Activated naive CD4-positive, alpha-beta T cell treated with anti-CD3 and anti-CD28 coated beads, Interleukin-2, amount 50 U/mL, for 72 hours (primary cell): ENCODE measurements at regions not wholly inside any gene's neighbourhood (a gene's known extent, or its start where the extent isn't known, plus 50 kb on each side); places are given as distances from the start of the nearest gene placed in this dataset.
"Not testable (repeated sequence)": the region's sequence is repeated elsewhere in the genome, so short reads cannot be mapped to it uniquely, and the experiment has no call there.

Experiments used
- ATAC-seq, 2 donors: fragments of 150-1000 bp; cut with Tn5 transposase; 2 replicates each; pipeline ENCODE4 v1.10.0; 2021; ENCODE audit warnings: mild to moderate bottlenecking in 2 of 2, moderate library complexity in 2 of 2
- DNase-seq, 2 donors: peaks; one replicate each; pipeline ENCODE4 v3.0.0; 2021 to 2022; ENCODE audit warnings: low spot score in 2 of 2
- H3K27ac Mint-ChIP-seq, 2 donors: one replicate each; pipeline ENCODE4 v1.8.0; 2022; ENCODE audit warnings: mild to moderate bottlenecking in 2 of 2, mixed read lengths in 2 of 2
- H3K36me3 Mint-ChIP-seq, 2 donors: one replicate each; pipeline ENCODE4 v1.8.0; 2022; ENCODE audit warnings: mixed read lengths in 2 of 2
- H3K9me3 Mint-ChIP-seq, 2 donors: one replicate each; pipeline ENCODE4 v1.8.0; 2022; ENCODE audit warnings: mixed read lengths in 2 of 2

DNA sequence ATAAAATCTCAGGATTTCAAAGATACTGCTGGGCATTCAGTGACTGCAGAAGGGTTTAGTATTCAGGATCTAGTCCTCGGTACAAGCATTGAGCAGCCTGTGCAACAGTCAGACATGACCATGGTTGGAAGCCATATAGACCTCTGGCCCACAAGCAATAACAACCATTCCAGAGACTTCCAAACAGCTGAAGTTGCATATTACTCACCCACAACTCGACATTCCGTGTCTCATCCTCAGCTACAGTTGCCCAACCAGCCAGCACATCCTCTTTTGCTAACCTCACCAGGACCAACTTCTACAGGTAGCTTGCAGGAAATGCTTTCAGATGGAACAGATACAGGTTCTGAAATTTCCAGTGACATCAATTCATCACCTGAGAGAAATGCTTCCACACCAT is 156.8 kb downstream of the C11orf91 start:
- Mint-ChIP-seq H3K27ac (no peak overlapping the region), H3K36me3 (no peaks in the 10 kb centered on the region), H3K9me3 (no peaks in the 10 kb centered on the region)
- ATAC-seq (no peak), DNase-seq (no peak)

DNA sequence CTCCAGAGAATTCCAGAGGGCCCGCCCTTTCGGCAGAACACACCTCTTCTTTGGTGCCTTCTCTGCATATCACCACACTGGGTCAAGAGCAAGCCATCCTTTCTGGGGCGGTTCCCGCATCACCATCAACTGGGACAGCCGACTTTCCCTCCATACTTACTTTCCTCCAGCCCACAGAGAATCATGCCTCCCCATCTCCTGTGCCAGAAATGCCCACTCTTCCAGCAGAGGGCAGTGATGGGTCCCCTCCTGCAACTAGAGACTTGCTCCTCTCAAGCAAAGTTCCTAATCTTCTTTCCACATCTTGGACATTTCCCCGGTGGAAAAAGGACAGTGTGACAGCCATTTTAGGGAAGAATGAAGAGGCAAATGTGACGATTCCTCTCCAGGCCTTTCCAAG is 157.7 kb downstream of the C11orf91 start:
- DNase-seq (peak in 1 of 2 donors; percentile 29), ATAC-seq (no peak)
- no peak overlapping the region for H3K27ac Mint-ChIP-seq
- no peaks in the 10 kb centered on the region for H3K9me3 Mint-ChIP-seq
- H3K36me3 Mint-ChIP-seq = no peaks in the 10 kb centered on the region

DNA sequence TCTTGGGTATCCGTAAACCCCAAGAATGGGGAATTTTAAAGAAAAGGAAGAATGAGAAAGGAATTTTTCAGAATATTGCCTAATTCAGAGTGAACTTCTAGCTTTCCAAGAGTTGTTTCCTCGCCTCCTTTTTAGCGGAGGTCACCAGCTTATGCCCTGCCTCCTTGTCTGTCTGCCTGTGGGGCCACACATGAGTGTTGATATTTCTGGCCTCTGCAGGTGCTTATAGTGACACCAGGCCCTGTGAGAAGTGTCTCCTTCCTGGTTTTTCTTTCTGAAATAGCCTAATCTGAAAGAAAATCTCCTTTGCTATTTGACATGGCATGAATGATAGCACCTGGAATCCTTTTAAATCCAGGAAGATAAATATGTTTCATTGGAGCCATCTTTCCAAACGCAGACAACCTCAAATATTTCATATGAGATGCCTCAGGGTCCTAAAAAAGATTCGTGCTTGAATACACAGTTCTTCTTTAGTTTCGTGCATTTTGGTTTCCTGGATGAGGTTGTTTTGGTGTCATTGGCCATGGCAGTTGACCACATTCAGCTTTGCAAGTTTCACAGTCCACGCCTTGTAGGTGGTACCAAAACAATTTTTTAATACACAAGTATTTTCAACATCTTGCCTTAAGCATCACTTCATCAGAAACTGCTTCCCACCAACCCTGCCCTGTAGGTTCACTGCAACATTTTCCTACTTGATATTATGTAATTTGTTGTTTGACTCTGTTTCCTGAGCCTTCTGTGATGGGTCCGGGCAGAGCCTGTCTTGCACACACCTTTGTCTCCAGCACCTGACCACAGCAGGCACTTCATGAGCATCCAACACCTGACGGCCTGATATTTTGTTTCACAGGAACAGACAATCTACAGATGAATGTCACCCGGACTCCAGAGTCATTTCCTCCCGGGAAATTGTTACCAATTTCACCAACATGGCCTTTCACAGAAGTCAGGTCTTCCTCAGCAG is 159.4 kb downstream of the C11orf91 start:
- no peaks in the 10 kb centered on the region for H3K9me3 Mint-ChIP-seq
- DNase-seq = no peak
- H3K36me3 Mint-ChIP-seq = no peaks in the 10 kb centered on the region
- ATAC-seq = no peak
- no peak overlapping the region for H3K27ac Mint-ChIP-seq

DNA sequence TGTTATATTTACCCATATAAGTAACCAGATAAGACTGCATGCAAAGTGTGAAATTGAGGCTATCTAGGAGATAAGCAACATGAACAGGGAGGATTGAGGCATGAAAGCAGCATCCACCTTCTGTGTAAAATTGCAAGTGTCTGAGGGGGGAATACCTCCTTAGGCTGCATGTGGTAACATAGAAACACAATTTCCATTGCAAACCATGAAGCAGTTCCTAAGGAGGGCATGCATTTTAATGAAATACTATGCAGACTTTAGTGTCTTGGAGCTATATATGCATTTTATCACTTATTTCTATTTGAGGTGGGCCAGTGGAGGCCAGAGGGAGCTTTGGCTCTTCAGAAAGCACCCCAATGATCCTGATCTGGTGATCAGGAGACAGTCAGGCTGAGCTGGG is 160.2 kb downstream of the C11orf91 start:
- Mint-ChIP-seq H3K9me3 (no peaks in the 10 kb centered on the region), H3K36me3 (no peaks in the 10 kb centered on the region), H3K27ac (no peak overlapping the region)
- DNase-seq (no peak), ATAC-seq (no peak)

DNA sequence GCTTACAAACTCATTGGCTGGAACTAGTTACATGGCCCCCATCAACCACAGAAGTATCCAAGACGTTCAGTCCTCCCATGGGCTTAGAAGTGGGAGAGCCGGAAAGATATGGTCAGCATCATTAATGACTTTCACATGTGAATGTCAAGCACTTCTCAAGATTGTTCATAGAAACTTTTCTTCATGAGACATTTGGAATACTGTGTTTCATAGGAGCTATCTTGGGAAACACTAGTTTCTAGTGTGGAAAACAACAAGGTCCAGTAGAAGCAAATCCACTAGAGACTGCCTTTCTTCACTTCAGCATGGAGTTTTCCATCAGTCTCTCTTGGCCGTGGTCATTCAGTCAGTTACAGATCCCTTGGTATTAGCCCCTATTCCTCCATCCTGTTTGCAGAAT is 160.9 kb downstream of the C11orf91 start:
- DNase-seq = no peak
- ATAC-seq = no peak
- Mint-ChIP-seq H3K36me3 (no peaks in the 10 kb centered on the region), H3K9me3 (no peaks in the 10 kb centered on the region), H3K27ac (no peak overlapping the region)

DNA sequence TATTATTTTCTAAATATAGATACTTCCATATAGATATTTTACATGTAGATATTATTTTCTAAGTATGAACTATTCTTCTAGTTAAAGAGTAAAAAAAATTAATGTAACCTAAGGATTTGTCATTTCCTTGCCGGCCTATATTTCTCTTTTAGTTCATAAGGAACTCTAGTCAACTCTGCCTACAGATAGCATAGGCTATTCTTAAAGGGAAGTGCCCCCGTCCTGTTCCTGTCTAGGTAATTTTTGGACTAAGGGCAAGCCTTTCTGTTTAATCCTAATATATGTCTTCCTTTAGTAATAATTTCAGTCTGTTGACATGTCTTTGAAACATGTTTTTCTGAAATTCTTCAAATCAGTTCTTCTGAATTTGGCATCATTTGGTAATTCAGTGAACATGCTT is 161.9 kb downstream of the C11orf91 start:
- Mint-ChIP-seq H3K9me3 (no peaks in the 10 kb centered on the region), H3K36me3 (no peaks in the 10 kb centered on the region), H3K27ac (no peak overlapping the region)
- DNase-seq (no peak), ATAC-seq (no peak)

DNA sequence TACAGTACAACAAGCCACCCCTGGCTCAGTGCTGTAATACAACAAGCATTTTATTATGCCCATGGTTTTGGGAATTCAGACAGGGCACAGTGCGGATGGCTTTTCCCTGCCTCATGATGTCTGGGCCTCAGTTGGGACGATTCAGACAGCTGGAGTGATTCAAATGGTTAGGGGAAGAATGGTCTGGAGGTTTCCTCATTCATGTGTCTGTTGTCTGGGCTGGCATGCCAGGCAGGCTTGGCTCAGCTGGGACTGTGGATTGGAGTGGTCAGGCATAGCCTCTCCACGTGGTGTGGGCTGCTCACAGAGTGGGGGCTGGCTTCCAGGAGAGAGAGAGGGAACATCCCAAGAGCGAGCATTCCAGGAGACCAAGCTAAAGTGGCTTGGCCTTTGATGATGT is 164.4 kb downstream of the C11orf91 start:
- no peaks in the 10 kb centered on the region for H3K36me3 Mint-ChIP-seq
- no peak overlapping the region for H3K27ac Mint-ChIP-seq
- no peaks in the 10 kb centered on the region for H3K9me3 Mint-ChIP-seq
- DNase-seq (no peak), ATAC-seq (no peak)

DNA sequence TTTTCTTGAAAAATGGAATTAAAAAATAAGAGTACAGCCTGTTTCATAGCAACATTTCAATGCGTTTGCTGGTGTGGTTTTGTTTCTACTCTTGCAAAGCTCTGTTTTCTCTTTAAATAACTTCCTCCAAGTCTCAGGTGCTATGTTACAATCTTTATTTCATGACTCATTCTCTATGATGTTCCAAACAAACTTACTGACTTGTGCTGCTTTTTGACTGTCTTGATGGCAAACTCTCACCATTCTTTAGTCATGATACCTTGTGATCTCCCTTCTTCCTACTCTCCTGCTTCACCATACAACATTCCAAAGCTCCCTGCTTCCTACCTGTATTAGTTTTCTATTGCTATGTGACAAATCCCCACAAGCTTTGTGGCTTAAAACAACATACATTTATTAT is 166.1 kb downstream of the C11orf91 start:
- H3K27ac Mint-ChIP-seq = no peak overlapping the region
- no peak for DNase-seq
- ATAC-seq = no peak
- H3K36me3 Mint-ChIP-seq = no peaks in the 10 kb centered on the region
- no peaks in the 10 kb centered on the region for H3K9me3 Mint-ChIP-seq

DNA sequence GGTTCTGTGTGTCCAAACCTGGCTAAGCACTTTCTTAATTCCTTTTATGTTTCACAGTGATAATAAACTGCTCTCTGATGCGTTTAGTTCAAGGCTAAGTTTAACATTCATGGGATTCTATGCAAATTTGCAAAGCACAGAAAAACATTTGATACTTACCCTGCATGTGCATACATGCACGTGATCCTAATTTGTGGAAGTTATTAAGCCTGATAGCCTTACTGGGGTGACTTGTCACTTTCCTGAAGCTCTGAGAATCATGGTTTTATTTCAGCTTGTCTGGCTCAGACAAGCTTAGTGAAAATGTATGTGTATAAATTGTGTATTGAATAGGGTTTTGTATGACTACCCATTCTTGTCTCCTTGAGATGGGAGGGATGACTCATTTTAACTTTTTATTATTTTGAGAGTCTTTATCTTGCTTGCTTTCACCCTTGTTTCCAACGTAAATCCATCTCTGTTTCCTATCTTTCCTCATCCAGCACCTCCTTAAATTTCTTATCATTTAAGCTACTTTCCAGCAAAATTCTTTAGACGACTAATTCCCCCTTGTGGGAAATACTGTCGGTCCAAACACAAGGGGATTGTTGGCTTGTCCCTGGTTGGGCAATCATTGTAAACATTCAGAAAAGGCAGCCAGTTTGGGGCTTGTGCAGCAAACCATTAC is 167.1 kb downstream of the C11orf91 start:
- no peaks in the 10 kb centered on the region for H3K36me3 Mint-ChIP-seq
- H3K9me3 Mint-ChIP-seq = peaks cover 0 to 1% of the 10 kb centered on the region in 2 donors
- ATAC-seq (no peak), DNase-seq (no peak)
- H3K27ac Mint-ChIP-seq = no peak overlapping the region

DNA sequence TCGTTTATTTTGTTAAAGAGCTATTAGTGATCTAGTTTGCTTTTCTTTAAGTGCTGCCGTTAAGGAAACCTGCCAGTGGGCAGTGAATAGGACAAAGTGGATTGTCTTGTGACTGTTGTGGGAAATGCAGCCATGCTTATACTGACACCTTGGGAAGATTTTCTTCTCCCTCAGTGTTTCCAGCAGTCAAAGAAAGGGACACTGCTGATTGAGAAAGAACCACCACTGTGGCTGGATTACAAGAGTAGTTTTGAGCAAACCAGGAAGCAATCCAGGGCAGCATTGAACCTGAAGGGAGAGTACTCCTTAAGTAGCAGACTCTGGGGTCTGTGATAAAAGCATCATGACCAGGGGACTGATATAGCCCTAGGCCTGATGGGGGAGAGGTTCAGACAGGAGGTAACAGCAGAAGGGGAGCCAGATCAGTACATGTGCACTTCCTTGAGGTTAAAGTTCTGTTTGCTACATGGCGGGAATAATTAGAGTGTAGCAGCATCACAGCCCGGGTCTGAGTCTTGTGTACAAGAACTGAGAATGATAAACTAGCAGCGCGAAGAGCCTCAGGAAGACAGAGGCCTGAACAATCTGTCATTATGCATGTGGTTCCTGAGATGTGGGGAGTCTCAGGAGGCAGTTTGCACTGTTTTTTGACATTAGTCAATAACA is 167.8 kb downstream of the C11orf91 start:
- H3K36me3 Mint-ChIP-seq = no peaks in the 10 kb centered on the region
- no peak for ATAC-seq

DNA sequence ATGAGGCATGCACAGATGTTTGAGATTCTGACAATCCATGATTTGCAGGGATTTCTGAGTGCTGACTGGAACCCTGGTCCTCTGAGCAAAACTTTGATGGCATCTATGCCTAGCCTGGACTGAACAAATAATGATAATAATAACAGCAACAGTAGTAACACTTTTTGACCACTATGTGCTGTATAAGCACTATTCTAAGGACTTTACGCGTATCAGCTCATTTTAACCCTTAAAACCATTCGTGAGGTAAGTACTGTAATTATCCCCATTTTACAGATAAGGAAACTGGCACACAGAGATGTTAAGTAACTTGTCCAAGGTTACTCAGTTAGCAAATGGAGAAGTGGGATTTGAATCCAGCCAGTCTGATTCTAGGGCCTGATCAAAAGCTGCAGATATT is 168.4 kb downstream of the C11orf91 start:
- Mint-ChIP-seq H3K36me3 (peaks cover 0 to 4% of the 10 kb centered on the region in 2 donors), H3K9me3 (peaks cover 4 to 11% of the 10 kb centered on the region in 2 donors), H3K27ac (no peak overlapping the region)
- DNase-seq (no peak), ATAC-seq (no peak)

More for the DNA sequence above, 167.8 kb downstream of the C11orf91 start:
- no peak for DNase-seq
- Mint-ChIP-seq H3K27ac (no peak overlapping the region), H3K9me3 (peaks cover 0 to 7% of the 10 kb centered on the region in 2 donors)

DNA sequence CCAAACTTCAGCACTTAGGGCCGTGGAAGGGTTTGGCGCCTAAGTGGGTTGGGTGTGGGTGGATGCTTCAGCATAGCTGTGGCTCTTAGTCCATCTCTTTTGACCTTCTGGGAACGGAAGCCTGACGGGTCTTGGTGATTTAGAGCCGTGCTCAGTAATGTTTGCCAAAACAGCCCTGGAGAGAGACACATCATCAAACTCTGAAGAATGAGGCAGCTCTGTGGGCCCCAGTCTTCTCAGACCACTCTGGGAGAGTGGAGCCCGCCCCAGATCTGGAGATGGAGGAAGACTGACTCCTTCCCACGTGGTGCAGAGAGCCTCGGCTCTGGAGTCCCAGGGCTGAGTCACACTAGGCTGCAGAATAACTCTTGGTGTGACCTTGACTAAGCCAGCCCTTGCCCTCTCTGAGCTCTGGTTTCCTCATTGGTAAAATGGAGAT is 168.9 kb downstream of the C11orf91 start:
- DNase-seq = no peak
- no peak for ATAC-seq
- Mint-ChIP-seq H3K36me3 (peaks cover 0 to 9% of the 10 kb centered on the region in 2 donors), H3K27ac (no peak overlapping the region), H3K9me3 (peaks cover 8 to 16% of the 10 kb centered on the region in 2 donors)

DNA sequence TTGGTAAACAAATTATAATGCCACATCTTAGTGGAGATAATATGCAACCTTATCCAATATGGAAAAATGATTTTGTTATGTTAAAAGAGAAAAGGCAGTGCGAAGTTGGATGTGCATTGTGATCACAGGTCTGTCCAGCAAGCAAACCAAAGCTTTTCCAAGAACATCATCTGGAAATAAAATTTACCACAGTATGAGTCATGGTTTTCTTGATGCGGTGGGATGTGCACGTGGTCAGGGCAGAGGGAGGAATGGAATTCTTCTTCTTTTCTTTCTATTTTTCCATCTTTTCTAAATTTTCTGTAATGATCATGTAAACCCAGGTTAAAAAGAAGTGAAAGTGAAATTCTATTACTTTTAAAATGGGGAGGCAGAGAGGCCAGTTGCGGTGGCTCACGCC is 169.8 kb downstream of the C11orf91 start:
- DNase-seq = no peak
- peaks cover 0 to 15% of the 10 kb centered on the region in 2 donors for H3K36me3 Mint-ChIP-seq
- ATAC-seq = no peak
- H3K27ac Mint-ChIP-seq = no peak overlapping the region
- peaks cover 13 to 18% of the 10 kb centered on the region in 2 donors for H3K9me3 Mint-ChIP-seq

DNA sequence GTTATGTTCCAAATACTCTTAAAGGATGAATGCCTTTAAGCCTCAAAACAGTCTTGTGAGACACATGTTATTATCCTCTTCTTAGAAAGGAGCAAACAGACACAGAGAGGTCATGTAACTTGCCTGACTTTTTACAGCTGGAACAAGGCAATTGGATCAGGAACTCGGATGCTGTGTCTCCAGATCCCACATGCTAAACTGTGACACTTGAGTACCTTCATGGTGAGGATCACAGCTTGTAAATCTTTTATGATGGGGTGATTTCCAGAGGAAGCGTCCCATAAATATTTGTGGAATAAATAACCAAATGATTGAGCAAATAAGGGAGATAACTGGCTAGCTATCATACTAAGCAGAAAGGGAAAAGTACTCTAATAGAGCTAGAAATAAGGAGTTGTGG is 171.2 kb downstream of the C11orf91 start:
- DNase-seq (no peak), ATAC-seq (no peak)
- Mint-ChIP-seq H3K27ac (no peak overlapping the region), H3K9me3 (peaks cover 13 to 18% of the 10 kb centered on the region in 2 donors), H3K36me3 (peaks cover 0 to 15% of the 10 kb centered on the region in 2 donors)

DNA sequence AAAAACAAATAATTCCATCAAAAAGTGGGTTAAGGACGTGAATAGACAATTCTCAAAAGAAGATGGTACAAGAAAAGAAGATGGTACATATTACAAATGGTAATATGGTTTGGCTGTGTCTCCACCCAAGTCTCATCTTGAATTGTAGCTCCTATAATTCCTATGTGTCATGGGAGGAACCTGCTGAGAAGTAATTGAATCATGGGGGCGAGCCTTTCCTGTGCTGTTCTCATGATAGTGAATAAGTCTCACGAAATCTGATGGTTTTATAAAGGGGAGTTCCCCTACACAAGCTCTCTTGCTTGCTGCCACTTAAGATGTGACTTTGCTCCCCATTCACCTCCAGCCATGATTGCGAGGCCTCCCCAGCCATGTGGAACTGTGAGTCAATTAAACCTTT is 172.9 kb downstream of the C11orf91 start:
- not testable (repeated sequence) for H3K27ac Mint-ChIP-seq, DNase-seq, ATAC-seq
- H3K9me3 Mint-ChIP-seq = peaks cover 13 to 18% of the 10 kb centered on the region in 2 donors
- peaks cover 0 to 15% of the 10 kb centered on the region in 2 donors for H3K36me3 Mint-ChIP-seq

DNA sequence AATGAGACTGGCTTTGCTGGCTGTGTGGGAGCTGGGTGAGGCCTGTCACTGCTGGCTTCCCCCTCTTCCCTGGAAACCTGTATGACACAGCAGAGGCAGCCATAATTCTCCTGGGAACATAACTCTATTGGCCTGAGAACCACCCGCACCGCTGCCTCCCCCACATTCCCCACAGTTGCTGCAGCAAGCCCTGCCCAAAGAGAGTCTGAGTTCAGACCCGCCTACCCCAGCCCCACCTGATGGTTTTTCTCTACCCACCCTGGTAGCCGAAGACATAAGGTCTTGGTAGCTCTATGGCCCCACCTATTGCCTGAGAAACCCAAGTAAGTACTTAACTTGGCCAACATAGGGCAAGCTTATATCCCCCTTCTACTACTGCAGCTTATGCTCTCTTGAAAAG is 174.8 kb downstream of the C11orf91 start:
- ATAC-seq = no peak

DNA sequence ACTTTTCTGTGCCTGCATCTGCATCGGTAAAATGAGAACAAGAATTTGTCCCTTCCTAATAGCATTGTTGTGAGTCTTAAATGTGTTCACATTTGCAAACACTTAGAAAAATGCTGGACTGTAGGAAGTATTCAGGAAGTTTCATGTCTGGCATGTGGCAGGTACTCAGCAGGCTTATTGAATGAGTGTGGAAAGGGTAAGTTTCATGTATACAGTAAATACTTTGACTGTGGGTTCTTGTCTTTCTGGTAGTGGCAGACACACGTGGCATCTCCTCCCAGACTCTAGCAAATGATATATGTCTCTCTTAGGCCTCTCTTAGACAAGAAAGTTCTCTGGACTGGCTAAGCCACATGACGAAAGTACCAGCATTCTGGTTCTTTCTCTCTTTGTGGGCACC is 179.2 kb downstream of the C11orf91 start:
- ATAC-seq = no peak
- Mint-ChIP-seq H3K27ac (no peak overlapping the region), H3K9me3 (peaks cover 0 to 4% of the 10 kb centered on the region in 2 donors), H3K36me3 (peaks cover 0 to 5% of the 10 kb centered on the region in 2 donors)
- no peak for DNase-seq

More for the DNA sequence above, 174.8 kb downstream of the C11orf91 start:
- Mint-ChIP-seq H3K9me3 (peaks cover 13 to 18% of the 10 kb centered on the region in 2 donors), H3K27ac (no peak overlapping the region), H3K36me3 (peaks cover 0 to 15% of the 10 kb centered on the region in 2 donors)
- DNase-seq = no peak
